SKM-1 (cell line): ENCODE measurements at regions not wholly inside any gene's neighbourhood (a gene's known extent, or its start where the extent isn't known, plus 50 kb on each side); places are given as distances from the start of the nearest gene placed in this dataset.

Experiments
- DNase-seq: peaks from one replicate; lab custom pipeline; 2025; ENCODE audit not compliant: unreplicated experiment; lab: John Stamatoyannopoulos, UW

DNA sequence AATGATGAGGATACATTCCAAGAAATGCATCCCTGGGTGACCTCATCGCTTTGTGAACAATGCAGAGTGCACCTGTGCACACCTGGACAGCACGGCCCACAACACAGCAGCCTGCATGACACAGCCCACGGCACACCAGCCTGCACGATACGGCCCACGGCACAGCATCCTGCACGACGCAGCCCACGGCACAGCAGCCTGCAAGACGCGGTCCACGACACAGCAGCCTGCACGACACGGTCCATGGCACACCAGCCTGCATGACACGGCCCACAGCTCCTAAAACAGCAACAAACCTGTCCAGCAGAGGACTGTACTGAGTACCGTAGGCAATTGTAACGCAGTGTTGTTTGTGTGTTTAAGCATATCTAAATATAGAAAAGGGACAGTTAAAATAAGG is 134.7 kb upstream of the PPP2R2D start:
- no peak for DNase-seq

DNA sequence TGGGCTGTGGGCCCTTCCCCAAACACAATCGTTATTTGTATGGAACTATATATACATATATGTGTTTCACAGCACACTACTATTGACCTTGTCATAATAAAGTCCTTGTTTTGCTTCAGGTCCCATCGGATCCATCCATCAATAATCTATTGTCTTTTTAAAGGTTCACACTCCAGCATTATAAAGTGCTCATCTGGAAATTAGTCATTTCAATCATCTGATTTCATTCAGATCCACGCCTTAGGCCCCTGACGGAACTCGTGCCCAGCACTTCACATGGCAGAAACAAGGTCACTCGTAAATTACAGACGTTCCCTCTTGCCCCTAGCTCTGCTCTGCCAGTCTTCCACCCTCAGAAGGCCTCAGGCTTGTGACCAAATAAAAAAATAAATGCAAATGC is 133.1 kb upstream of the PPP2R2D start:
- DNase-seq, result no peak

DNA sequence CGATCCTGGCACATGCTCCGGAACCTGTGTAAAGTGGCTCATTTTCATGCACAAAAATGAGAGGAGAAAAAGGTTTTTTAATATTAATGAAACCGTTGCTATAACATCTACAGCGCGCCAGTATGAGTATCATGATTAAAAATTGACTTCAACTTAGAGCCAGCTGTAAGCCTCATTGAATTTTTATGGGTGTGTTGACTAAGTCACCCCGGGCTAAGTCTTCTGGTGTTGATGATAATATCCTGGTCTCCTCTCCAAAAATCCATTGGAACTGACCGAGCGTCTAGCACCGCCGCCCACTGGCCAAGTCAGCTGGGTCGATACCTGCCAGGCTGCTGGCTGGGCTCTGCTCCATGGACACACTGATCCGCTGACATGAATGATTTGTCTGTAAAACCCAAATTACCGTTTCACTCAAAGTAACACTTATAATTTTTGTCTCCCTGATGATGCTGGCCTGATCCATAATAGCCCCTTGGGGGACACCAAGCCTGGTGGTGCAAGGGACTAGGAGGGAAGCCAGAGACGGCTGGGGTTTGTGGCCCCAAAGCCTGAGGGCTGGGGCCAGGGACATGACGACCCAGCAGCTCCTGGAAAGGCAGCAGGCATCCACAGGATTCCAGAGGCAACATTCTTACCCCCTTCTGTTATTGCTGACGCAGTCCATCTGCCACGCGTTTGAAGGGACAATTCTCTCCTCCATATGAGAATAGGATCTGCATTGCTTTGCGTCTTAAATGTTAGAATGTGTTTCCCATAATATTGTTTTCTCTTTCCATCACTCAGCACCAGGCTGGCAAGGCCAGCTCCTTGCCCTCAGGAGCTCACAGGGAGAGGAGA is 131.0 kb upstream of the PPP2R2D start:
- no peak for DNase-seq

DNA sequence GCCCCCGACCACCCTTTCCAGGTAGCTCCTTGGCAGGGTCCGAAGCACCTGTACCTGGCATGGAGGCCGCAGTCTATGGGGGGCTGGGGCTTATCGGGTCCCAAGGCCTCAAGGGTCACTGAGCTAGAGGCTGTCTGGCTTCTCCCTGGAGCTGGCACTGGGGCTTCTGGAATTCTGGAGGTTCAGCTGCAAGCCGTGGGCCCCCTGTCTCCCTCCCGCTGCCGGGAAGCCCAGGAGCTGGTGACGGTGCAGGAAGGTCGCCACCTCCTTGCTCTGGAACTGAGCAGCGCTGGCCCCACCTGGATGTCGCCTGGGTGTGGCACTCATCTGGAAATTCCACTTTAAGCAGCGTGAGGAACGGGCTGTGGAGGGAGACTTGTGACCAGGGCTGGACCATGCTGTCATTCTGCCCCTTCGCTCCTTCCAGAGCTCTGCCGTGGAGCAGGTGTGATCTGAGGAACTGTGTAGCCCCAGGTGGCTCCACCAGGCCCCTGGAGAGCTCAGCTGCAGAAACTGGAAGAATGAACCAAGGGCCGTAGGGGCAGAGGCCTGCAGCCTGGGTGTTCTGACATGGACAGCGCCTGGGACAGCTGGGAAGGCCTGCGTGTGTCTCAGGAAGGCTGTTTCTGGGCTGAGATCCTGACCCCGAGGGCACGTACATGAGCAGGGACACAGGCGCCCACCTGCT is 129.7 kb upstream of the PPP2R2D start:
- no peak for DNase-seq

DNA sequence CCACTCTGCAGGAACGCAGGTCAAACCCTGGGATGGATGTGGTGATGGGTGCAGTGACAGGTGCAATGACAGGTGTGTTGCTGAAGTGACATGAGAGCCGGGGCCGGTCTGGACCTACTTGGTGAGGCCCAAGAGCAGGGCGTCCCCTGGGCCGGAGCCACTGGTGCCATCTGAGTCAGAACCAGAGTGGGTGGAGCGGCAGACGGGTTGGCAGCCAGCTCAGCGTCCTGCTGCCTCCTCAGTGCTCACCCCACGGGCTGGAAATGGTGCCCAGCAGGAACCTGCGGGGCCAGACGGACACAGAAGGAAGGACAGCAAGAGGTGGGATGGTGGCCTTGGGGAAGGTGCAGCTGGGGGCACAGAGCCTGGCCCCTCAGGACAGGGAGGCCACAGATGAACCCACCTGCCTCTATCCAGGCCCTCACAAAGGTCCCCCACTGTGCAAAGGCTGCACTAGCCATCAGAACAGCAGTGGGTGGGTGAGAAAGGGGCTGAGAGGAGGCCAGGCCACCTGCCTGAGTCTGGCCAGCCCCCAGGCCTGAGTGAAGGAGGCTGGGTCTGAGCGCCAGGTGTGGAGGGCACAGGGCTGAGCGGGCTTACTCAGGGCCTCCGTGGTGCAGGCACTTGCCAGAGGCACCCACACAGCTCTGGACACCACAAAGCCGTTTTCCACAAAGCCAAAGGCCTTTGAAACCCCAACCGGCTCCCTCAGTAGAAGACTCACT is 129.0 kb upstream of the PPP2R2D start:
- no peak for DNase-seq

DNA sequence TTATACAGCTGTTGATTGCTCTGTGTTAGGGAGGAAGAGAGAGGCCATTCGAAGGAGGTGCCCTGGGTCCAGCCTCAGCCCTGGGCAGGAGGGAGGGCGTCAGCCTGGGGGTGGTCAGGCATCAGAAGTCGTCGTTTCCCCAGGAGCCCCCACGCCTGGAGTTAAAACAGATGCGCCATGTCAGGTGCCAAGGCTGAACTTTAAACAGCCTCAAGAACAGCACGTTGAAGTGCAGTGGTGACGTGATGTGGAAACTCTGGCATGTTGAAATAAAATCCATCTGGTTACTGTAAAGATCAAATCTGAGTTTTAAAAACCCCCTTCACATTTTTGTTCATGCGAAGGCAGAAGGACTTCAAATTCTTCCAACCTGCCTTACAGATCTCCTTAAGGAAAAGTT is 128.4 kb upstream of the PPP2R2D start:
- no peak for DNase-seq

DNA sequence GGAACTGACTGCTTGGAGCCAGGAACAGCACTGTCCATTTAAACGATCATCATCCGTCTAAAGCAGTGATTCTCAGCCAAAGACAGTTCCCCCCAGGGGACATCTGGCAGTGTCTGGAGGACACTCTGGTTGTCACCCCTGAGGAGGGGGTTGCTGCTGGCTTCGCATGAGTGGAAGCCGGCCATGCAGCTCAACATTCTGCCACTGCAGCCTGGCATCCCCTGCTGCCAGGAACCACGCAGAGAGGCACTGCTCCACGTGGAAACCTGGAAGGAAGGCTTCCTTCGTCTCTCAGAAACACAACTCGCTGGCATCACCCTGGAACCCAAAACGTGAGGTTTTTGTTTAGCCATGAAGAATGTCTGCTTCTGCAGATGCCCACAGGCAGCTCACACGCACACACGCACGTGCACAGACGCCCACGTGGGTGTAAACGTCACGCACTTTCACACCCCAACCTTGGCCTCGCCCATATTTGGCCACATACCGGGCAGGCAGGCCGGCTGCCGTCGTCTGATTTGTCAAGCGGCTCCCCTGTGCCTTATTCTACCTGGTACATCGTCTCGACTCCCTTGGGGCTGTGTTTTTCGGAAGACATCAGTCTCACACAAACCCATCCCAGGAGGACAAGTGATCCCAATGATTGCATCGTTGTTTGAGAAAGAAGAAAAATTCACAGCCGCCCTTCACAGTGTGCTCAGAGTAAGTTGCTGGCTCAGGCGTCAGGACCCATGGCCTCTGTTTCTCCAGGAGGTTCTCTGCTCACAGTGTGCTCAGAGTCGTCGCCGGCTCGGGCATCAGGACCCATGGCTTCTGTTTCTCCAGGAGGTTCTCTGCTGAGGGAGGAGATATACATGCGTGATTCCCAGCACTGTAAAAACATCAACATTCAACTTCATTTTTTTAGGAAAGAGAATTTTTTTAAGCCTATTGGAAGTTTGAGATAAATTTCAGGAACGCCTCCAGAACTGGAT is 127.2 kb upstream of the PPP2R2D start:
- no peak for DNase-seq

DNA sequence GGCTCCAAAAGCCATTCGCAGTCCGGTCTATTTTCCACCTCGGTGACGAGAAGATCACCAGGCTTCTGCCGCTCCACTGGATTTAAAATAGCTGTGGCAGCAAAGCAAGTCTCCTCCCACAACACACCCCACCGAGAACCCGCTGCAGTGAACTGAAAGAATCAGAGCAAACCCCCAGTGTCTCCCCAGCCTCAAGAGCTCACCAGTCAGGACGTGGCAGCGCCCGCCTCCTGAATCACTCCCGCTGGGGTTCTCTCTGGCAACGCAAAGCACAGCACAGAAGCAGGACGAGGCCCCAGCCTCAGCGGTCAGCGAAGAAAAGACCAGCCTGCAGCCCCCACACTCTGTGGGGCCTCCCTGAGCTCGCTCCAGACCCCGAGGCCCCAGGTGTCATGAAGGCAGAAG is 126.1 kb upstream of the PPP2R2D start:
- no peak for DNase-seq

DNA sequence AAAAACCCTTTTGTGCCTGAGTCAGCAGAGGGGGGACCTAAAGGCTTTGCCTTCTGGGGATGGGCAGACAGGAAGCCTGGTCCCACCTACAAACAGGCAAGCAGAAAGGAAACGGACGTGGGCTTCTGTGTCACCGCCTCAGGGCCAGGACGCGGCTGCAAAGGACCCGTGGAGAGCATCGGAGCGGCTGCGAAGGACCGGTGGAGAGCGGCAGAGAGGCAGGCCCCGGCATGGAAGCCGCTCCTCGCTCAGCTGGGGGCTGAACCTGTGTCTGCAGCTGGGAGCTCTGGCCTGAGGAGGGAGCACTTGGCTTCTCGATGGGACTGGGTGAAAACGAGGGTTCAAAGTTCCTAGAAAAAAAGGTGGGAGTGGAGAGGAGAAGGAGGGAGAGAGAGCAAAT is 125.4 kb upstream of the PPP2R2D start:
- DNase-seq, result no peak

DNA sequence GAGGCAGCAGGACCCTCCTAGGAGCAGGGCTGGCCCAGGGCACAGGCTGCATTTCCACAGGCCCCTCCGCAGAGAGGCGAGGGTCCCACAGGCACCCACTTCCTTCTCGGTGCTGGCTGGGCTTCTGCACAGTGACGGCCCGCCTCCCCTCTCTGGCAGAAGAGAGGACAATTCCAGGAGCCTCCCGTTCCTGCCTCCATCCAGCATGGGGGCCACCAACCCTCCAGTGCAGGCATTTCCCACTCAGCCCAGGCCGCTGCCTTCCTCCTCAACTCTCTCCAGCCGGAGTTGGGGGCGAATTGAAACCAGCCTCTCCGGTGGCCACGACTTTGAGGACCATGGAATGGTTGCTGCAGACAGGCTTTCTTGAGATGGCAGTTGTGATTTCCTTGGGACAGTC is 125.0 kb upstream of the PPP2R2D start:
- DNase-seq, result no peak

DNA sequence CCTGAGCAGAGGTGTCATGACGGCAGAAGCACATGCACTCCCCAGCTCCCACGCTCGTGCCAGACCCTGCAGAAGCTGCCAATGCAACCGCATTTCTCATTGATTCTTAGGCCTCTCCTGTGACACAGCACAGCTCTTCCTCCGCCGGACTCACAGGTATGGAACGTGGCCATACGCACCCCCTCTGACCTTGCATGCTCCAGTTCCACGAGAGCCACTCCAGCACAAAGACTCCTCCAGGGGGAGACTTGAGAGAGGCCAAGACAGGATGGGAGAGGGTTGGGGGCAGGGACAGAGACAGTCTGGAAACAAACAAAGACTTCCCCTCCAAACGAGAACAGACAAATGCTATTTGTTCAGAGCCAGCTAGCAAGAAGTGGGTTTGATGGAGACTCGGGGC is 124.3 kb upstream of the PPP2R2D start:
- DNase-seq, result no peak

DNA sequence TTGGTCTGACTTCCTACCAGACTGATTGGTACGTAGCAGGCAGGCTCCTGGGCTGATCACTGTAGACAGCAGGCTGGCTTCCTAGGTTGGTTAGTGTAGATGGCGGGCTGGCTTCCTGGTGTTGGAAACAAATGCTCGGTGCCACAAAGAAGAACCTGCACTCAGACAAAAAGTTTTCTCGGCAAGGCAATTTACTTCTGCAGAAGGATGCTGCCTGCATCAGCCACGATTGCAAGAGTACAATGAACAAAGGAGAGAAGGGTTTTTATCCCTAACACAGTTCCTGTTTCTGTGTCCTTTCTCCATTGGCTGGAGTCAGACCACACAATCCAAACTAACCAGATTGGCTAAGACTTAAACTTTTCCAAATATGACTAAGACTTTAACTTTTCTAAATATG is 123.6 kb upstream of the PPP2R2D start:
- no peak for DNase-seq

DNA sequence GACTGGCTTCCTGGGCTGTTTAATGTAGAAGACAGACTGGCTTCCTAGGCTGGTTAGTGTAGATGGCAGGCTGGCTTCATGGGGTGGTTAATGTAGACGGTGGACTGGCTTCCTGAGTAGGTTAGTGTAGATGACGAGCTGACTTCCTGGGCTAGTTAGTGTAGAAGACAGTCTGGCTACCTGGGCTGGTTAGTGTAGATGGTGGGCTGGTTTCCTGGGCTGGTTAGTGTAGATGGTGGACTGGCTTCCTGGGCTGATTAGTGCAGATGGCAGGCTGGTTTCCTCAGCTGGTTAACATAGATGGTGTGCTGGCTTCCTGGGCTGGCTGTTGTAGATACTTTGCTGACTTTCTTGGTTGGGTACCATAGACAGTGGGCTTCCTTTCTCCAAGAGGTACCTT is 122.9 kb upstream of the PPP2R2D start:
- no peak for DNase-seq

DNA sequence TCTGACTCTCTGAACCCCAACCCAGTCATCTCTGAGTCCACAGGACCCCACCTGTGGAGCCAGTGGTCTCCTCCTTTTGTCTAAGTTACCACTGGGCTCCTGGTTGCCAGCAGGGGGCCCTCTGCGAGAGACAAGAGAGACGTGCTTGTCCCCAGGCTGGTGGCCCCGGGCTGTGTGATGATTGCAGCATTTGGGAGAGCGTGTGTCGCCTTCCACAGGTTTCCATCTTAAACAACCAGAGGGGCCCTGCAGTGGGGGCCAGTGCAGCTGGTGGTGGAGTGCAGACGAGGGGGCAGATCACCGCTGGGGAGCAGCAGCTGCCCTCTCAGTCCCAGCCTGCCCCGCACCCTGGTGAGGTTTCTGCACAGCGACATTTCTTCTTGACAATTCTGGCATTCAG is 122.4 kb upstream of the PPP2R2D start:
- DNase-seq, result no peak

DNA sequence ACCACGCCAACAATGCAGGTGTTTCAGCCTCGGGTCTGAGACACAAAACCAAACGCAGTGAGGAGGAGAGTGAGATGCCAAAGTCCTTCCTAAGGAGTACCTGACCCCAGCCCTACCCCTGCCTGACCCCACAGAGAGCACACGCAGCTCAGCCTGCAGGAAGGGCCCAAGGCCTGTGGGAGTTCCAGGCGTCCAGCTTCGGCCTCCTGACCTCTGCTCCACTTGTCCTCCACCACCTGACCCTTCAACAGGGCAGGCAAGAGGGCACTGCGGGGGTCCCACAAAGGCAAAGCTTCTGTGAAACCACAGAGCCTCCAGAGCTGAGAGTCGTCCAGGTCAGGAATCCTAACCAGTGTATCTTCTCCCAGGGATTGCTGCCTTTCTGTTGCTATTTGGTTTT is 122.0 kb upstream of the PPP2R2D start:
- no peak for DNase-seq

DNA sequence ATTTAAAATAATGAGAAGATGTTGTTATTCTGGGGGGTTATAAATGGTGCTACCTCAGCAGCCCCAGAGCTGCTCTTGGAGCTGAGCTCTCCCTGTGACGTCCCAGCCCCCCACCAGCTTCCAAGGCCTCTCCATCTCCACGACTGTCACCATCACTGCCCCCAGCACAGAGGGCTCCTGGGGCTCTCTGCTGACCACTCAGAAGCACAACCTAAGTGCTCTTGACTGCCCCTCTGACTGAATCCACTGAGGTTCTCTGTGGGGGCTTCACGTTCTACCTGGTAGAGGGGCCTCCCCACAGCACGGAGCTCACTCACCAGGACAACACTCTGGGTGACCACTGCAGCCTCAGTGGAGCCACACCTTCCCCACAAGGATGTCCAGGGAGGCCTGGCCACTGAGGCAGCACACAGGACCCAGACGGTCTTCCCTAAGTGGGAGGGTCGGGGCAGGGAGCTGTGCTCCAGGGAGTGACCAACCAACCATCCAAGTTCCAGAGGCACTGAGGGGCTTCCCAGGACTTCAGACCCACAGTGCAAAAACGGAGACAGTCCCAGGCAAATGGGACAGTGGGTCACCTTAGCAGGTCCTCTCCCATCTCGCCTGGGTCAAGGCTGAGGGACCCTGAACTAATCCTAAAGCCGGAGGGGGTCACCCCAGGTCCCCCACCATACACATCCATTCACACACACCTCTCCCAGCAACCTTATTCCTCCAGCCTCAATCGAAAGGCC is 121.0 kb upstream of the PPP2R2D start:
- DNase-seq, result no peak

DNA sequence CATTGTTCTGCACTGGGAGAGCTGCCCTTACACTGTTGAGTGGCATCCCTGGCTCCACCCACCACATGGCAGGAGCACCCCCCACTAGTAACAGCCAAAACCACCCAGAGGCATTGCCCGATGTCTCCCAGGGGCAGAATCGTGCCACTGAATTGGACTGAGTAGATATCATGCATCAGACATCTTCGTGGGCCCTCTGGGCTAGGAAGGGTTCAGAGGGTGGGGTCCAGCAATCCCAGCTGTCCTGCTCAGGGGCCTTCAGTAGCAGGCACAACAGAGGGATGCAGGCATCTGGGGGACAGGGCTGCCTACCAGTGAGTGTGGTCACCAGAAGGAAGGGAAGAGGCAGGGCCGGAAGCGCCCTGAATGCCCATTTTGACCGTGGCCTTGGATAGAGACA is 119.7 kb upstream of the PPP2R2D start:
- no peak for DNase-seq

DNA sequence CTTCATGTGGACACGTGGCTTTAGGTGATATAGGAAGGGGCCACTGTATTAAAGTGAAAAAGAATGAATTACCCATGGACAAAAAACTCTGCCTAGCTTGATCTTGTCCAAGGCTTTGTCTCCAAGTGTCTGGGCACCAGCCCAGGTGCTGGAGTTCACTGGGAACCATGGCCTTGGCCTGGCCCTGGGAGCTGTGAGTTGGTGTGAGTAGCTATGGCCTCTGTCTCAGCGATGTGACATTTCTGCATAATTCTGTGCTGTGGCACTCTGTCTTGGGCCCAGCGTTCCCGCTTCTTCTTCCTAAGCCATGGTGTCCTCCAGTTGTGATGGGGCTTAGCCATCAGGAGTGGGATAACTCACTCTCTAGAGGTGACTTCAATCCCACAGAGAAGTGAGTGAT is 119.0 kb upstream of the PPP2R2D start:
- no peak for DNase-seq

DNA sequence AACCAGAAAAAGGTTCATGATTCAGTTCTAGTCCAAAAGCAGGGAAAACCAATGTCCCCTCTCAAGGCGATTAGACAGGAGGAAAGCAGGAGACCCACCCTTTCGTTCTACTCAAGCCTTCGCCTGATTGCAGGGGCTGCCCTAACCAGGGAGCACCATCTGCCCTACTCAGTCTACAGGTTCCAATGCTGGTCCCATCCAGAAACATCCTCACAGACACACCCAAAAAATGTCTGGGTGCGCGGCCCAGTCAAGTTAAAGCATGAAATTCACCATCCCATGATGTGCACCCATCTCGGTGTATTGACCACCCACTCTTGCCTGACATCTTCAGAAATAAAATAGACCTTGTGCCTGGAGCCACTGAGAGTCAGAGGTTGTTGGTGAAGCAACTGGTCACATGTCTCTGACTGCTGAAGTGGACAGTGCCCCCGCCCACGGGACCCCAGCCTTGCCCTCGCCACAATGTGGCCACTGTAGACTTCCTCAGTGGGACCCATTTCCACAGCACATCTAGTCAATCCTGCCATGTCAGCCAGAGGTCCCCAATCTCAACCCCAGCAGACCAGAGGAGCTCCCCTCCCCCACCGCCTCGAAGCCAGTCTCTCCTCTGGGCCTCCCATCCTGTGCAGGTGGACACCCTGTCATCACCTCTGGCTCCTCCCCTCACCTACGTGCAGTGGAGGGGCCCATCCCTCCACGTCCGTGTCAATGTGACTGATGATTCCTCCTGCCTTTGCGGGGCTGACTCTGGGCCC is 116.3 kb upstream of the PPP2R2D start:
- DNase-seq, result no peak

DNA sequence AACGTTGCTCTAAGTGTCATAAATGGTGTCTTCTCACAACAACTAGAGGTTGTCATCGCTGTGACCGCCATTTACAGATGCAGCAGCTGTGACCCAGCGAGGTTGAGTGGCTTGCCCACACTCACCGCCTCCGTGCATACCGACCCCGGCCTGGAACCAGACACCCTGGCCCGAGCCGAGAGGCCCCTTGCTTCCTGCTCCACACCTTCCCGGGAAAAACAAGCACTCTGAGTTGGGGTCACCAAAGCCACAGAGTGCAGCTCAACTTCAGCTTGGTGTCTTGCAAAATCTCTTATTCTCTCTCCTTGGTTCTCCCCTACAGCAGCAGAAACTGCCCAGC is 115.7 kb upstream of the PPP2R2D start:
- no peak for DNase-seq
